ENCODE measurements at regions not wholly inside any gene's neighbourhood (a gene's known extent, or its start where the extent isn't known, plus 50 kb on each side); places are given as distances from the start of the nearest gene placed in this dataset.

- no TSS peak for BruUV-seq (replicated peaks)
- FAIRE-seq: no peak
- no peaks in the 10 kb centered on the region; the same call in 2 of the 3 replicates for H3K9me3 ChIP-seq (replicated peaks; ENCODE audit: control insufficient read depth, insufficient read depth, low read length)
- H4K20me1 ChIP-seq (ENCODE audit: control insufficient read depth, insufficient read depth): no peaks in the 10 kb centered on the region
- CTCF ChIA-PET: no interaction called here
- no peaks in the 10 kb centered on the region for H3K79me2 ChIP-seq (ENCODE audit: control insufficient read depth, insufficient read depth, low read length)
- no peaks in the 10 kb centered on the region; a peak in 1 of 4 replicates for H3K27me3 ChIP-seq (replicated peaks in 1 of 2; ENCODE audit: control insufficient read depth in 2 of 2, insufficient read depth in 2 of 2, low read length in 1 of 2)
- H3K9ac ChIP-seq (ENCODE audit: control insufficient read depth, insufficient read depth, low read length): no peak overlapping the region
- H3K27ac ChIP-seq (ENCODE audit: control insufficient read depth, insufficient read depth): no peak overlapping the region
- no peaks in the 10 kb centered on the region for H3K4me1 ChIP-seq (ENCODE audit: control insufficient read depth, insufficient read depth, low read length)
- TF ChIP-seq SUZ12 (IDR thresholded peaks at IDR 0.05; ENCODE audit: unreplicated experiment) (no peak), CTCF (IDR thresholded peaks at IDR 0.05 in 2 of 3, conservative IDR thresholded peaks at IDR 0.05 in 1 of 3; ENCODE audit: control insufficient read depth in 2 of 3, extremely low read depth in 1 of 3, insufficient read depth in 1 of 3, low read depth in 3 of 3, low read length in 3 of 3) (no peak), RUNX3 (IDR thresholded peaks at IDR 0.05; ENCODE audit: low read length) (no peak), CBFB (IDR thresholded peaks at IDR 0.05; ENCODE audit: low read depth) (no peak), NFIC (IDR thresholded peaks at IDR 0.05; ENCODE audit: low read depth, low read length) (no peak), CREM (IDR thresholded peaks at IDR 0.05; ENCODE audit: low read depth) (no peak), CHD4 (IDR thresholded peaks at IDR 0.05) (no peak), SMAD5 (IDR thresholded peaks at IDR 0.05; ENCODE audit: low read depth) (no peak), SIX5 (IDR thresholded peaks at IDR 0.05; ENCODE audit: low read depth, low read length, severe bottlenecking) (no peak), CHD1 (IDR thresholded peaks at IDR 0.05; ENCODE audit: low read depth, low read length) (no peak)
- TF ChIP-seq, protein P1, sequence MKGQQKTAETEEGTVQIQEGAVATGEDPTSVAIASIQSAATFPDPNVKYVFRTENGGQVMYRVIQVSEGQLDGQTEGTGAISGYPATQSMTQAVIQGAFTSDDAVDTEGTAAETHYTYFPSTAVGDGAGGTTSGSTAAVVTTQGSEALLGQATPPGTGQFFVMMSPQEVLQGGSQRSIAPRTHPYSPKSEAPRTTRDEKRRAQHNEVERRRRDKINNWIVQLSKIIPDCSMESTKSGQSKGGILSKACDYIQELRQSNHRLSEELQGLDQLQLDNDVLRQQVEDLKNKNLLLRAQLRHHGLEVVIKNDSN (IDR thresholded peaks at IDR 0.05; ENCODE audit: borderline replicate concordance, extremely low read length, insufficient read depth, low read depth, low read length): no peak
- TF ChIP-seq, protein P2, sequence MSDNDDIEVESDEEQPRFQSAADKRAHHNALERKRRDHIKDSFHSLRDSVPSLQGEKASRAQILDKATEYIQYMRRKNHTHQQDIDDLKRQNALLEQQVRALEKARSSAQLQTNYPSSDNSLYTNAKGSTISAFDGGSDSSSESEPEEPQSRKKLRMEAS (IDR thresholded peaks at IDR 0.05; ENCODE audit: low read depth, low read length): no peak
- no peak overlapping the region for H3K4me3 ChIP-seq
- no peak for ATAC-seq
- H3K36me3 ChIP-seq (ENCODE audit: control insufficient read depth in 2 of 2, insufficient read depth in 2 of 2, low read length in 1 of 2): no peaks in the 10 kb centered on the region
- POLR2A ChIA-PET: no interaction called here
- no peak for DNase-seq (ENCODE audit: low read depth, low spot score)
- in situ Hi-C loops (cut with MboI) (no loop called here), intact Hi-C loops (cut with micrococcal nuclease; ENCODE audit: unreplicated experiment) (no loop called here)
- SMC1A ChIA-PET (ENCODE audit: uncharacterized antibody, unreplicated experiment): no interaction called here
- RAD21 ChIA-PET (ENCODE audit: unreplicated experiment): no interaction called here
- no peak overlapping the region for H2AFZ ChIP-seq (ENCODE audit: control insufficient read depth, low read depth, low read length)
- H3K4me2 ChIP-seq (ENCODE audit: control insufficient read depth, insufficient read depth): no peak overlapping the region
- 54% methylated on average over 11 of the region's 11 CpGs for WGBS (ENCODE audit: insufficient coverage, insufficient replicate concordance, low lambda C conversion rate, missing lambda C conversion rate)
These were observed 127.3 kb upstream of the HDAC4 start for GRCh38 chr2:239528146-239528545.

Data from GM12878 (cell line).